NB4 (cell line): ENCODE measurements at regions not wholly inside any gene's neighbourhood (a gene's known extent, or its start where the extent isn't known, plus 50 kb on each side); places are given as distances from the start of the nearest gene placed in this dataset.

Source experiments
- DNase-seq: peaks from one replicate; pipeline ENCODE4 v3.0.0; 2010; ENCODE audit warnings: low read depth
- H3K4me3 ChIP-seq: one replicate; pipeline ENCODE4 v1.5.1; 2011; ENCODE audit warnings: mild to moderate bottlenecking, low read depth, low read length, moderate library complexity
- MYC ChIP-seq: IDR thresholded peaks from 2 replicates; pipeline ENCODE4 v1.6.1; 2011; ENCODE audit warnings: low read depth, low read length
- POLR2A ChIP-seq: IDR thresholded peaks from 2 replicates; pipeline ENCODE4 v1.6.1; 2011; ENCODE audit warnings: mild to moderate bottlenecking; ENCODE audit not compliant: insufficient read length; ENCODE audit errors: extremely low read depth
- TF ChIP-seq, protein P1 (sequence below): IDR thresholded peaks from 2 replicates; pipeline ENCODE4 v1.6.1; 2011; ENCODE audit warnings: low read depth, low read length
- TF ChIP-seq, protein P2 (sequence below): IDR thresholded peaks from one replicate; pipeline ENCODE4 v1.5.1; 2012; ENCODE audit warnings: low read depth, low read length

GRCh38 chr2:228902176-228902575 lies 368.9 kb downstream of the PID1 start:
- TF ChIP-seq MYC = no peak
- TF ChIP-seq, protein P1, sequence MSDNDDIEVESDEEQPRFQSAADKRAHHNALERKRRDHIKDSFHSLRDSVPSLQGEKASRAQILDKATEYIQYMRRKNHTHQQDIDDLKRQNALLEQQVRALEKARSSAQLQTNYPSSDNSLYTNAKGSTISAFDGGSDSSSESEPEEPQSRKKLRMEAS = no peak
- no peak for TF ChIP-seq POLR2A
- TF ChIP-seq, protein P2, sequence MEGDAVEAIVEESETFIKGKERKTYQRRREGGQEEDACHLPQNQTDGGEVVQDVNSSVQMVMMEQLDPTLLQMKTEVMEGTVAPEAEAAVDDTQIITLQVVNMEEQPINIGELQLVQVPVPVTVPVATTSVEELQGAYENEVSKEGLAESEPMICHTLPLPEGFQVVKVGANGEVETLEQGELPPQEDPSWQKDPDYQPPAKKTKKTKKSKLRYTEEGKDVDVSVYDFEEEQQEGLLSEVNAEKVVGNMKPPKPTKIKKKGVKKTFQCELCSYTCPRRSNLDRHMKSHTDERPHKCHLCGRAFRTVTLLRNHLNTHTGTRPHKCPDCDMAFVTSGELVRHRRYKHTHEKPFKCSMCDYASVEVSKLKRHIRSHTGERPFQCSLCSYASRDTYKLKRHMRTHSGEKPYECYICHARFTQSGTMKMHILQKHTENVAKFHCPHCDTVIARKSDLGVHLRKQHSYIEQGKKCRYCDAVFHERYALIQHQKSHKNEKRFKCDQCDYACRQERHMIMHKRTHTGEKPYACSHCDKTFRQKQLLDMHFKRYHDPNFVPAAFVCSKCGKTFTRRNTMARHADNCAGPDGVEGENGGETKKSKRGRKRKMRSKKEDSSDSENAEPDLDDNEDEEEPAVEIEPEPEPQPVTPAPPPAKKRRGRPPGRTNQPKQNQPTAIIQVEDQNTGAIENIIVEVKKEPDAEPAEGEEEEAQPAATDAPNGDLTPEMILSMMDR = no peak
- H3K4me3 ChIP-seq = no peak overlapping the region
- DNase-seq = no peak

DNA sequence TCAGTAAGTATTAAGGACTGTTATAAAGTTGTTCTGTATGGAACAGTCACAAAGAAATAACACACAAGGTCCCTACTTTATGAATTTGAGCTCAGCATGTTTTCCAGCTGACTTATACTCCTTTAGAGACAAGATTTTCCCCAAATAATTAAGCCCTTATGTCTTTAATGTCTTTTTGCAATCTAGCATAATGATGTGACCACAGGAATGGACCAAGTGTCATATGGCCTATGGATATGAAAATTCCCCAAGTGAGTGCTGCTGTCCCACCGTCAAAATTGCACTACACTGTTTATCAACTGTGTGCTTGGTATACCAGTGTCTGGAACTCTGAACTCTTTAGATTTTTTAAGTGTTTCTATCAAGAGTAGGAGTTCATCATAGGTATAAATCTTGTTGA lies 369.6 kb downstream of the PID1 start:
- TF ChIP-seq, protein P1 = no peak
- TF ChIP-seq, protein P2 = no peak
- no peak for TF ChIP-seq MYC
- no peak for TF ChIP-seq POLR2A
- no peak overlapping the region for H3K4me3 ChIP-seq
- no peak for DNase-seq

GRCh38 chr2:228878138-228878537 lies 392.9 kb downstream of the PID1 start:
- TF ChIP-seq MYC (no peak), POLR2A (no peak)
- no peak for DNase-seq
- no peak overlapping the region for H3K4me3 ChIP-seq

GRCh38 chr2:228876276-228876675 lies 394.8 kb downstream of the PID1 start:
- DNase-seq = no peak
- H3K4me3 ChIP-seq = no peak overlapping the region
- TF ChIP-seq MYC (no peak), POLR2A (no peak)
- TF ChIP-seq, protein P1 = no peak
- TF ChIP-seq, protein P2 = no peak

- no peak overlapping the region for H3K4me3 ChIP-seq
- no peak for DNase-seq
- TF ChIP-seq, protein P1 = no peak
- TF ChIP-seq MYC (no peak), POLR2A (no peak)
- TF ChIP-seq, protein P2 = no peak
These were observed 395.8 kb downstream of the PID1 start for GRCh38 chr2:228875152-228875900.

DNA sequence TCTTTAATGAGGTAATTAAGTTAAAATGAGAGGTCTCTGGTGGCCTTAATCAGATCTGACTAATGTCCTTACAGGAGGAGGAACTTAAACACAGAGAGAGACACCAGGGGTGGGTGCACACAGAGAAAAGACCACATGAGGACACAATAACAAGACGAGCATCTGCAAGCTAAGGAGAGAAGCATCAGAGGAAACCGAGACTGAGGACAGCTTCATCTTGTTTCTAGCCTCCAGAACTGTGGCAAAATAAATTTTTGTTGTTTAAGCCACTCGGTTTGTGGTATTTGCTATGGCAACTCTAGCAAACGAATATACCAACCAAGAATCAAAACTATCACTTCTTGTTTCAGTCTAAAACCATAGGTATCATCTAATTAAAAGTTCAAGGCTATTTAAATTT lies 400.1 kb downstream of the PID1 start:
- DNase-seq = no peak
- no peak overlapping the region for H3K4me3 ChIP-seq
- TF ChIP-seq, protein P2 = no peak
- TF ChIP-seq MYC = no peak
- TF ChIP-seq, protein P1 = no peak
- no peak for TF ChIP-seq POLR2A
